Esophagus muscularis mucosa (tissue), 4 donors: ENCODE measurements at regions not wholly inside any gene's neighbourhood (a gene's known extent, or its start where the extent isn't known, plus 50 kb on each side); places are given as distances from the start of the nearest gene placed in this dataset.

Source experiments
- DNase-seq: peaks from one replicate; pipeline ENCODE4 v3.0.0-alpha.2; 2017; ENCODE audit errors: extremely low spot score
- H3K27ac ChIP-seq, 4 donors: fragments of 200-600 bp; sonication (generic); replicated peaks in 1 of 4; 1 replicate in 3 of 4; 2 replicates in 1 of 4; pipeline ENCODE4 v1.5.1; 2016 to 2019; ENCODE audit warnings: mild to moderate bottlenecking in 1 of 4
- H3K27me3 ChIP-seq, 4 donors: fragments of 200-600 bp; sonication (generic); one replicate each; pipeline versions ENCODE4 v1.5.1 to v1.6.0; 2016 to 2019
- H3K36me3 ChIP-seq, 4 donors: fragments of 200-600 bp; sonication (generic); one replicate each; pipeline ENCODE4 v1.5.1; 2016 to 2019
- H3K4me1 ChIP-seq, 4 donors: fragments of 200-600 bp; sonication (generic); one replicate each; pipeline ENCODE4 v1.5.1; 2016 to 2019
- H3K4me3 ChIP-seq, 4 donors: fragments of 200-600 bp; sonication (generic); 1 replicate in 2 of 4; 2 replicates in 2 of 4; pipeline ENCODE4 v1.5.1; 2016 to 2019; ENCODE audit warnings: mild to moderate bottlenecking in 4 of 4, moderate library complexity in 1 of 4
- H3K9me3 ChIP-seq, 4 donors: fragments of 200-600 bp; sonication (generic); 1 replicate in 3 of 4; 2 replicates in 1 of 4; pipeline ENCODE4 v1.5.1; 2016 to 2019
- EP300 ChIP-seq: sonication (generic); formaldehyde crosslinking; IDR thresholded peaks from one replicate; pipeline ENCODE4 v1.6.1; 2017; ENCODE audit warnings: antibody characterized with exemption
- POLR2A ChIP-seq: fragments of 450-650 bp; IDR thresholded peaks from one replicate; pipeline ENCODE4 v1.6.1; 2017; ENCODE audit warnings: antibody characterized with exemption, moderate library complexity, mild to moderate bottlenecking, low read depth
- POLR2AphosphoS5 ChIP-seq, 2 donors: sonication (generic); formaldehyde crosslinking; IDR thresholded peaks; one replicate each; pipeline ENCODE4 v1.6.1; 2017; ENCODE audit warnings: antibody characterized with exemption in 2 of 2
- WGBS: methylation state at CpG from one replicate; pipeline ENCODE4 v1.1.5; 2018; 5-methylcytosine and 5-hydroxymethylcytosine counted together
- intact Hi-C: fragments of 100-400 bp; cut with DNase I; formaldehyde crosslinking; loops from one replicate; pipeline ENCODE4 v1.15.1; 2023
- TF ChIP-seq, protein P1 (sequence below), 3 experiments: fragments of 200-600 bp in 2 of 3; fragments of 450-650 bp in 1 of 3; sonication (generic) in 2 of 3; IDR thresholded peaks; one replicate each; pipeline ENCODE4 v1.5.1; 2017 to 2019; ENCODE audit warnings: antibody characterized with exemption in 3 of 3, mild to moderate bottlenecking in 2 of 3, moderate library complexity in 1 of 3

DNA sequence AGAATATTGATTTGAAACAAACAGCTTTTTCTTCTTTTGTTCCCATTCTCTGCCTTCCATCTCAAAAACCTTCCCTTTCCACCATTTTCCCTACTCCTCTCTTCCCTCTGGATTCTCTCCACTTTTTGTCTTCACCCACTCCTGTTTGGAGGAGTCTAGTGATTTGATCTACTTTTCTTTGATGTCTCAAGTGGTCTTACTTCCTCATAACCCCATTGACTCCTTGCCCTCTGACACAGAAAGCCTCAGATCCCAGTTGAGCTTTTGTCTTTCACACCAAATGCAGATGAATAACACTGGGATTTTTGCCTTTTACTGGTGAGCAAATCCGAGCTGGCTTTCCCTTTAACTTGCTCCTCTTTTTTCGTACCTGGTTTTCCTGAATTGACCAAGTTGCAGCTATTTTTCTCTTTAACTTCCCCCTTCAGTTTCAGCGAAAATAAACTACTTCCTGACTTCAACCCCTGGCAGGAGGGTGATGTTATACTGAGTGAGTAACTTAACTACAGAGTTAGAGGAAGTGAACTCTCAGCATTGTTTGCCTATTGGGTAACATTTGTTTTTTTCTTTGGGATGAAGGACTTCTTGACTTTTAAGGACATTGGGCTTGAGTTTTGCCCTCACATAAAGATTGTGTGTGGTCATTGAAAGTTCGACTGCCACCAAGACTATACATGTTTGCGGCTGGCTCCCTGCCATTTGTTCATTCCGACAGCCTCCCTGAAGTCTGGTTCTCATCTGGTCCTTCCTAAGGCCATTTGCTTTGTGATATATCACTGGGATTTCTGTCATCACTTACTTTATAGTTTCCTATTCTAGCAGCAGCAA is 392.8 kb upstream of the NR3C2 start:
- Histone ChIP-seq H3K9me3 (peaks cover 0 to 1% (median 0%) of the 10 kb centered on the region in 4 donors), H3K27me3 (no peaks in the 10 kb centered on the region), H3K36me3 (no peaks in the 10 kb centered on the region), H3K4me1 (peaks cover 0 to 6% (median 5%) of the 10 kb centered on the region in 4 donors), H3K4me3 (no peak overlapping the region), H3K27ac (no peak overlapping the region)
- no peak for TF ChIP-seq POLR2A
- DNase-seq: no peak
- intact Hi-C loops: no loop called here
- 41% methylated on average over 6 of the region's 6 CpGs for WGBS

DNA sequence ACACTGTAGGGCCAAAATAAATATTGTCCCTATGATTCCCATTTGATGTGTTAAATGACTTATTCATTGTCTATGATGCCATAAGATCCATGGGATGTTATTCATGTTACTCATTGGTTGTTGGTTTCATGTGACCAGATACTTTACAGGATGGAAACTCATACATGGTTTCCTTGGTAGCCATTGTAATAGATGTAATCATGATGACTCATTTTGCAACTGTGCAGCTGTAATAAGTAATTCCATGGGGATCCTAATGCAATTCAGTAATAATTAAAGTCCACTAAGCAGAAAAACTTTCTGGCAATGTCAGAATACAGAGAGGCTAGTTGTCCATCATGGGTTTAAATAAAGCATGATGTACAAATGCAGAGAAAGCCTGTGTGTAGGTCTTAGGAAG is 389.7 kb upstream of the NR3C2 start:
- no peaks in the 10 kb centered on the region for H3K36me3 ChIP-seq
- H3K4me3 ChIP-seq: no peak overlapping the region
- H3K9me3 ChIP-seq: peaks cover 0 to 4% (median 0%) of the 10 kb centered on the region in 4 donors
- intact Hi-C loops: no loop called here
- peaks cover 0 to 6% (median 5%) of the 10 kb centered on the region in 4 donors for H3K4me1 ChIP-seq
- no peak for DNase-seq
- no peak for TF ChIP-seq POLR2AphosphoS5 (IDR thresholded peaks at IDR 0.05)
- TF ChIP-seq POLR2A: no peak
- TF ChIP-seq, protein P1, sequence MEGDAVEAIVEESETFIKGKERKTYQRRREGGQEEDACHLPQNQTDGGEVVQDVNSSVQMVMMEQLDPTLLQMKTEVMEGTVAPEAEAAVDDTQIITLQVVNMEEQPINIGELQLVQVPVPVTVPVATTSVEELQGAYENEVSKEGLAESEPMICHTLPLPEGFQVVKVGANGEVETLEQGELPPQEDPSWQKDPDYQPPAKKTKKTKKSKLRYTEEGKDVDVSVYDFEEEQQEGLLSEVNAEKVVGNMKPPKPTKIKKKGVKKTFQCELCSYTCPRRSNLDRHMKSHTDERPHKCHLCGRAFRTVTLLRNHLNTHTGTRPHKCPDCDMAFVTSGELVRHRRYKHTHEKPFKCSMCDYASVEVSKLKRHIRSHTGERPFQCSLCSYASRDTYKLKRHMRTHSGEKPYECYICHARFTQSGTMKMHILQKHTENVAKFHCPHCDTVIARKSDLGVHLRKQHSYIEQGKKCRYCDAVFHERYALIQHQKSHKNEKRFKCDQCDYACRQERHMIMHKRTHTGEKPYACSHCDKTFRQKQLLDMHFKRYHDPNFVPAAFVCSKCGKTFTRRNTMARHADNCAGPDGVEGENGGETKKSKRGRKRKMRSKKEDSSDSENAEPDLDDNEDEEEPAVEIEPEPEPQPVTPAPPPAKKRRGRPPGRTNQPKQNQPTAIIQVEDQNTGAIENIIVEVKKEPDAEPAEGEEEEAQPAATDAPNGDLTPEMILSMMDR (IDR thresholded peaks at IDR 0.05): no peak
- no peak for TF ChIP-seq EP300
- no peak overlapping the region for H3K27ac ChIP-seq
- H3K27me3 ChIP-seq: no peaks in the 10 kb centered on the region

DNA sequence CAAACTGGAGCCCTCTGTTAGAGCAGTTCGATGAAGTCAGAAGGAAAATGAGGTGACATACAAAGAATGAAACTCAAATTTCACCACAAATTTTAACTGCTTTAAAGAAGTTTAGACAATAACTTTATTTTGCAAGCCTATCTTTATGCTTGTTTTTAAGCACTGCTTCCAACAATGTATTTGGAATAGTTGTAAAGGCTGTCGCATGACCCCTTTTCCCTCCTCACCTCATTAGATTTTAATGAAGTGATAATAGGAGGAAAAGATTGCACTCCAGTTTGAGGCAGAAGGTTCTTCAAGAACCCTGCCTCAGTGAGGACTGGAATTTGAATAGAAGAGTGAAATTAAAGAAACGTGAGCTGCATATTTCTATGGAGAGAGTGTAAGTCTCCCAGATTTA is 386.1 kb upstream of the NR3C2 start:
- no peaks in the 10 kb centered on the region for H3K27me3 ChIP-seq
- H3K9me3 ChIP-seq: peaks cover 0 to 4% (median 0%) of the 10 kb centered on the region in 4 donors
- intact Hi-C loops: no loop called here
- DNase-seq: no peak
- TF ChIP-seq POLR2A: no peak
- TF ChIP-seq, protein P1 (IDR thresholded peaks at IDR 0.05): no peak
- no peak for TF ChIP-seq EP300
- TF ChIP-seq POLR2AphosphoS5 (IDR thresholded peaks at IDR 0.05): no peak
- 81% methylated on average over 3 of the region's 3 CpGs for WGBS
- no peak overlapping the region for H3K4me3 ChIP-seq
- no peaks in the 10 kb centered on the region for H3K4me1 ChIP-seq
- no peak overlapping the region for H3K27ac ChIP-seq
- H3K36me3 ChIP-seq: no peaks in the 10 kb centered on the region

DNA sequence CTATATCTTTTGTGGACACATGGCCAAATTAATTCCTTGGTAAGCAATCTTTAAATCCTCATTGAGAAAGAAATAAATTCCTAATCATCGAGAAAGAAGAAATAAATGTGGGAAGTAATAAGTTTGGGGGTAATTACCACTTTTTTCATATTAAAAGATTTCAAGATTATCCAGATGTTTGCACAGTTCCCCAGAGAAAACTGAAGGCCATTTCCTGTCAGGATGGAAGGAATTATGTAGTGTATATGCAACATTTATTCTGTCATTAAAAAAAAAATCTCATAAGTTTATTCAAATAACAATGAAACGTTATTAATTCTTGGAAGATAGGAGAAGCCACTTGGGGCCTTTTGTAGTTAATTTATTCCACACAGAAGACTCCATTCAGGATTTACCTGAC is 385.6 kb upstream of the NR3C2 start:
- WGBS: 73% methylated on average over 2 of the region's 2 CpGs
- peaks cover 0 to 4% (median 0%) of the 10 kb centered on the region in 4 donors for H3K9me3 ChIP-seq
- no peaks in the 10 kb centered on the region for H3K27me3 ChIP-seq
- H3K4me1 ChIP-seq: no peaks in the 10 kb centered on the region
- H3K36me3 ChIP-seq: no peaks in the 10 kb centered on the region
- no peak overlapping the region for H3K4me3 ChIP-seq
- intact Hi-C loops: no loop called here
- H3K27ac ChIP-seq: no peak overlapping the region
- TF ChIP-seq POLR2AphosphoS5 (IDR thresholded peaks at IDR 0.05): no peak
- TF ChIP-seq POLR2A: no peak
- TF ChIP-seq EP300: no peak
- TF ChIP-seq, protein P1 (IDR thresholded peaks at IDR 0.05): no peak
- no peak for DNase-seq

DNA sequence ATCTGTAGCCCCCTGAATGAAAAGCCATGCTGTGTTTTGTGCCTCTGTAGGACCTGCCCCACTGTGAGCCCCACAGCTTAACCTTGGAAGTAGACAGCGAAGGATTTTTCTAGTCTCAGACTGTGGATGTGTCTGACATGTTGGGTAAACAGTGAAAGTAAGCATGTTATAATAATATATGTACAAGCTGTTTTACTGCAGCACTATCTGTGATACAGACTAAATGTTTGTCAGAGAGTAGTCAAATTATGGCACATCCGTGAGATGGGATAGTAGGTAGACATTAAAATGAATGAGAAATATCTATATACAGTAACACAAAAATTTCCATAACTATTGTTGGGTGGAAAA is 381.2 kb upstream of the NR3C2 start:
- no peak for DNase-seq
- Histone ChIP-seq H3K27ac (no peak overlapping the region), H3K4me3 (no peak overlapping the region), H3K36me3 (no peaks in the 10 kb centered on the region), H3K9me3 (no peaks in the 10 kb centered on the region), H3K27me3 (no peaks in the 10 kb centered on the region), H3K4me1 (no peaks in the 10 kb centered on the region)
- TF ChIP-seq, protein P1 (IDR thresholded peaks at IDR 0.05): no peak
- TF ChIP-seq EP300 (no peak), POLR2A (no peak)
- WGBS: 95% methylated on average over 2 of the region's 2 CpGs
- intact Hi-C loops: no loop called here
